Fibroblast of pulmonary artery (primary cell): ENCODE measurements at regions not wholly inside any gene's neighbourhood (a gene's known extent, or its start where the extent isn't known, plus 50 kb on each side); places are given as distances from the start of the nearest gene placed in this dataset.
"Not testable (repeated sequence)": the region's sequence is repeated elsewhere in the genome, so short reads cannot be mapped to it uniquely, and the experiment has no call there.

Experiments used
- DNase-seq: peaks from one replicate; pipeline ENCODE4 v3.0.0-alpha.2; 2010; ENCODE audit warnings: low read depth
- H3K4me3 ChIP-seq: replicated peaks from 2 replicates; pipeline ENCODE4 v1.5.1; 2011; ENCODE audit warnings: low read depth, mild to moderate bottlenecking, control low read depth, low read length, moderate library complexity
- TF ChIP-seq, protein P1 (sequence below): IDR thresholded peaks from 2 replicates; pipeline ENCODE4 v1.5.1; 2011; ENCODE audit warnings: mild to moderate bottlenecking, control low read depth, low read length, inconsistent platforms; ENCODE audit errors: missing control alignments

DNA sequence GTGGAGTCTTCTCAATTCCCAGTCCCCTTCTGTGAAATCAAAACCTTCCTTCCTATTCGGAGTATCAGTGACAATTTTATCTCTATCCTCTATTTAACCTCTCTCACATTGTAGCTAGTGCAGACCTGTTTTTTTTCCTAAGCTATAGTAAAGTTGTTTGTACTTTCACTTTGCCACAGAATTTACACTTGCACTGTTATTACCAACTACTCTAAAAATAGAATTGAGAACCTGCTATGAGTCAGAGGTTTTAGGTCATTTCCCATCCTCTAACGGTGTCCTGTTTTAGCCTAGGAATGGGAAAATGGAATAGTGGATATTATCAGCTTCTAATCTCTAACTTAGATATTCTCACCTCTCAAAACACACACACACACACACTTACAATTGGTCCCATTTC, 862.7 kb downstream of the NCAM2 start:
- TF ChIP-seq, protein P1, sequence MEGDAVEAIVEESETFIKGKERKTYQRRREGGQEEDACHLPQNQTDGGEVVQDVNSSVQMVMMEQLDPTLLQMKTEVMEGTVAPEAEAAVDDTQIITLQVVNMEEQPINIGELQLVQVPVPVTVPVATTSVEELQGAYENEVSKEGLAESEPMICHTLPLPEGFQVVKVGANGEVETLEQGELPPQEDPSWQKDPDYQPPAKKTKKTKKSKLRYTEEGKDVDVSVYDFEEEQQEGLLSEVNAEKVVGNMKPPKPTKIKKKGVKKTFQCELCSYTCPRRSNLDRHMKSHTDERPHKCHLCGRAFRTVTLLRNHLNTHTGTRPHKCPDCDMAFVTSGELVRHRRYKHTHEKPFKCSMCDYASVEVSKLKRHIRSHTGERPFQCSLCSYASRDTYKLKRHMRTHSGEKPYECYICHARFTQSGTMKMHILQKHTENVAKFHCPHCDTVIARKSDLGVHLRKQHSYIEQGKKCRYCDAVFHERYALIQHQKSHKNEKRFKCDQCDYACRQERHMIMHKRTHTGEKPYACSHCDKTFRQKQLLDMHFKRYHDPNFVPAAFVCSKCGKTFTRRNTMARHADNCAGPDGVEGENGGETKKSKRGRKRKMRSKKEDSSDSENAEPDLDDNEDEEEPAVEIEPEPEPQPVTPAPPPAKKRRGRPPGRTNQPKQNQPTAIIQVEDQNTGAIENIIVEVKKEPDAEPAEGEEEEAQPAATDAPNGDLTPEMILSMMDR, result no peak
- DNase-seq, result peak; percentile 41
- no peak overlapping the region for H3K4me3 ChIP-seq

DNA sequence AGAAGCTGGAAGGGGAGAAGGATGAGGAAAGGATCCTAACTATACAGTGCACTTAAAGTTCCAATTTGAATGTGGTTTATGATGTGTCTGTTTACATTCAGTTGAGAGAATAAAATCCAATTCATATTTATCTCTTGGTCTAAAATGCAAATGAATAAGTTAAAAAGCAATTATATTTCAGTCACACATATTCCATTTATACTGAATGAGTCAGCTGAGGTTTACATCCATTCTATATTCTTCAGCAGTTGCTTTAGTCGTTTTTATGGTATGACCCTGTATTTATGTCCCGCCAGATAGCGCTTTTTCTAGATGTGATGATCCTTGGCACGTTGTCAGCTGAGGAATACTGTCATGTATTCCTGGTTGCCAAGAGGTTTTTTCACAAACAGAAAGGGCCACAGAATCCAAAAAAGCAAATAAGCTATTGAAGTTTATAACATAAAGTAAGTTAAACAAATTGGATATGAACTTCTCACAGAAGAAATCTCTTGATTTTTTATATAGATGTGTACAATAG, 866.2 kb downstream of the NCAM2 start:
- peak; percentile 21 for DNase-seq
- TF ChIP-seq, protein P1, result no peak
- no peak overlapping the region for H3K4me3 ChIP-seq

DNA sequence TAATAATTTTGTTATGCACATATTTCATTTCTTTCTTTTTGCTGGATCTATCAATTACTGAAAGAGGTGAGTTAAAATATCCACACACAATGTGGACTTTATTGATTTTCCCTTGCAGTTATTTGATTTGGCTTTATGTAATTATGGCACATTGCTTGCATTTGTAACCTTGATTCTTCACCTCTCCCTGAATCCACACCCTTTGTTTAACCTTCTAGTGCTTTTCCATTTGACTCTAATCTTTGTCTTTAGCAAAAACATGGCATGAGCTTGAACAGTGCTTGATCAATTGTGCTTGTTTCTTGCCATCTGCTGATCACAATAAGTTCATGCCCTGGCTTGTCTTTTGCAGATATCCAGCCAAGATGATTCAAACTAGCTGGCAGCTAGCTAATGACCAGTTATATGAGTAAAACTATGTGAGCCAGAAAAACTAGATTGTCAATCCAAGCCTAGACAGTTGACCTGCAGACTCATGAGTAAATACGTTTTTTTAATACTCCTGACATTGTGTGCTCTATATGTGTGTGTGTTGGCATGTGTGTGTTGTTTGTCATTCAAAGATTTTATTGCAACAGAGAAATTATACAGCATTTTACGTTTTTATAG, 899.2 kb downstream of the NCAM2 start:
- no peak overlapping the region for H3K4me3 ChIP-seq
- no peak for DNase-seq
- TF ChIP-seq, protein P1, result no peak

DNA sequence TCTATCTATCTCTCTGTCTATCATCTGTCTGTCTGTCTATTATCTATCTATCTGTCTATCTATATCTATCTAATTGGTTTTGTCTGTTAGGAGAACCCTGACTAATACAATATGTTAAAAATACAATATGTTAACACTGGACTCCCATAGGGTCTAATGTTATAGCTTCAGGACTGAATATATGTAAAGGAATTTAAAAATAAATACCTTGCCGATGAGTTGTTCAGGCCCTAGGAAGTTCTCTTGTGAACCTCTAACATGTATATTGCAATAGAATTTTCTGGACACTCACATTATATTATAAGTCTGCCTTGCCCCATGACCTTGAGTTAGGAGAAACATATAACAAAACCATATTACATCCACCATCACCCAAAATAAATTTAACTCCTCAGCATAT, 900.6 kb downstream of the NCAM2 start:
- TF ChIP-seq, protein P1, result no peak
- no peak for DNase-seq
- H3K4me3 ChIP-seq, result no peak overlapping the region

DNA sequence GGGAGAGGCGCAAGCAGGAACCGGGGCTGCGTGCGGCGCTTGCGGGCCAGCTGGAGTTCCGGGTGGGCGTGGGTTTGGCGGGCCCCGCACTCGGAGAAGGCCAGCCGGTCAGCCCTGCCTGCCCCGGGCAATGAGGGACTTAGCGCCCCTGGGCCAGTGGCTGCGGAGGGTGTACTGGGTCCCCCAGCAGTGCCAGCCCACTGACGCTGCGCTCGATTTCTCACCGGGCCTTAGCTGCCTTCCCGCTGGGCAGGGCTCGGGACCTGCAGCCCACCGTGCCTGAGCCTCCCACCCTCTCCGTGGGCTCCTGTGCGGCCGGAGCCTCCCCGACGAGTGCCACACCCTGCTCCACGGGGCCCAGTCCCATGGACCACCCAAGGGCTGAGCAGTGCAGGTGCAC, 904.2 kb downstream of the NCAM2 start:
- DNase-seq, H3K4me3 ChIP-seq: not testable (repeated sequence)

DNA sequence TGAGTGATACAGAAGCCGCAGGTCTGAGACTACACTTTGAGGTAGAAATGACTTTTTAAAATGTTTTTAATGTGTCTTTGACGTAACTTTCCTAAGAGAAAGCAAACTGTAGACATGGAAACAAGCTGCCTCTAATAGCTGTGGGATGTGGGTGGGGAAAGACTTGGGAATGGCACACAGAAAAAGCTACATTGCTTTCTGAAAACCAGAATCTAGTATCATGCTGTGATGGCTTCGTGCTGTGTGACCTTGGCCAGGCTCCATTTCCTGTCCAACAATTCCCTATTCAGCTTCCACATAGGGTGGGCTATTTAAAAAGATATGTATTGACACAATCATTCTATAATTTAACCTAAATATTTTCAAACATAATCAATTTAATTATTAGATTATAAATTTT, 909.1 kb downstream of the NCAM2 start:
- no peak overlapping the region for H3K4me3 ChIP-seq
- DNase-seq, result no peak
- TF ChIP-seq, protein P1, result no peak

DNA sequence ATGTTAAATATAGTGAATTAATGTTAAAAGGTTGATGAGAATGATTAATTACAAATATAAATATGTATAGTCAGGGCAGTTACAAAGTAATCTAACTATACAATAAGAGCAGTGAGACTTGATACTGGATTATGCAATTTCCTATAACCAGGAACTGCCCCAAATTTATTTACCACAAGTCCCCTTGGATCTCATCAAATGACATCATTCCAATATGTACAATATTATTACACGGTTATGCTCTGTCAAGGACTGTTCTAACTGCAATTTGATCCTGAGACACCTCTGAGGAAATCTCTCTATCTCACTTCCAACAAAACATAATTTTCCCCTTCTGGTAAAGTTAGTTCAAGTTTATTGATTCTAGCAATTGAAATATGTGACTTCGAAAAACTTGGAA, 917.6 kb downstream of the NCAM2 start:
- H3K4me3 ChIP-seq, result no peak overlapping the region
- no peak for DNase-seq
- TF ChIP-seq, protein P1, result no peak
